Activated naive CD4-positive, alpha-beta T cell treated with anti-CD3 and anti-CD28 coated beads, Interleukin-2, amount 10 ng/mL, durations not matched to agents 7 days and 5 days (primary cell): ENCODE measurements at regions not wholly inside any gene's neighbourhood (a gene's known extent, or its start where the extent isn't known, plus 50 kb on each side); places are given as distances from the start of the nearest gene placed in this dataset.

Experiments used
- CTCF ChIA-PET: fragments of 350-600 bp; sonication (Branson Sonifier 250); formaldehyde crosslinking; loops from one replicate; lab custom pipeline; 2021; ENCODE audit warnings: antibody characterized with exemption; lab: Charles Lee
- DNase-seq: peaks from one replicate; pipeline ENCODE4 v3.0.0-alpha.2; 2020
- H3K27ac Mint-ChIP-seq: one replicate; pipeline ENCODE4 v1.8.0; 2021; ENCODE audit warnings: mild to moderate bottlenecking, moderate library complexity, mixed read lengths
- H3K27me3 Mint-ChIP-seq: one replicate; pipeline ENCODE4 v1.8.0; 2021; ENCODE audit warnings: mild to moderate bottlenecking, mixed read lengths
- H3K36me3 Mint-ChIP-seq: one replicate; pipeline ENCODE4 v1.8.0; 2021; ENCODE audit warnings: mixed read lengths
- H3K4me1 Mint-ChIP-seq: one replicate; pipeline ENCODE4 v1.8.0; 2021; ENCODE audit warnings: mixed read lengths
- H3K4me3 Mint-ChIP-seq: one replicate; pipeline ENCODE4 v1.8.0; 2021; ENCODE audit warnings: mild to moderate bottlenecking, moderate library complexity, mixed read lengths
- H3K9me3 Mint-ChIP-seq: one replicate; pipeline ENCODE4 v1.8.0; 2021; ENCODE audit warnings: mixed read lengths

- Mint-ChIP-seq H3K27me3 (no peaks in the 10 kb centered on the region), H3K4me3 (no peak overlapping the region), H3K36me3 (no peaks in the 10 kb centered on the region), H3K4me1 (no peaks in the 10 kb centered on the region), H3K9me3 (no peaks in the 10 kb centered on the region), H3K27ac (no peak overlapping the region)
- CTCF ChIA-PET, result no interaction called here
- no peak for DNase-seq
Measured at GRCh38 chr3:117486719-117487716, 777.4 kb downstream of the TUSC7 start.

GRCh38 chr3:117488983-117489382, 779.4 kb downstream of the TUSC7 start:
- Mint-ChIP-seq H3K4me1 (no peaks in the 10 kb centered on the region), H3K27me3 (no peaks in the 10 kb centered on the region), H3K27ac (no peak overlapping the region), H3K9me3 (no peaks in the 10 kb centered on the region), H3K4me3 (no peak overlapping the region), H3K36me3 (no peaks in the 10 kb centered on the region)
- CTCF ChIA-PET, result no interaction called here
- DNase-seq, result no peak

- Mint-ChIP-seq H3K4me1 (no peaks in the 10 kb centered on the region), H3K4me3 (no peak overlapping the region), H3K27ac (no peak overlapping the region), H3K27me3 (no peaks in the 10 kb centered on the region), H3K36me3 (no peaks in the 10 kb centered on the region), H3K9me3 (no peaks in the 10 kb centered on the region)
- CTCF ChIA-PET, result no interaction called here
- DNase-seq, result no peak
Measured at GRCh38 chr3:117489663-117490079, 780.1 kb downstream of the TUSC7 start.

GRCh38 chr3:117490716-117491115, 781.1 kb downstream of the TUSC7 start:
- DNase-seq, result no peak
- no peaks in the 10 kb centered on the region for H3K9me3 Mint-ChIP-seq
- H3K4me1 Mint-ChIP-seq, result no peaks in the 10 kb centered on the region

GRCh38 chr3:117495620-117496019, 786.0 kb downstream of the TUSC7 start:
- Mint-ChIP-seq H3K9me3 (no peaks in the 10 kb centered on the region), H3K36me3 (no peaks in the 10 kb centered on the region), H3K4me1 (no peaks in the 10 kb centered on the region), H3K27ac (no peak overlapping the region), H3K4me3 (no peak overlapping the region), H3K27me3 (no peaks in the 10 kb centered on the region)
- CTCF ChIA-PET, result no interaction called here
- no peak for DNase-seq

More at GRCh38 chr3:117490716-117491115, 781.1 kb downstream of the TUSC7 start:
- no peak overlapping the region for H3K4me3 Mint-ChIP-seq
- CTCF ChIA-PET, result no interaction called here
- no peaks in the 10 kb centered on the region for H3K27me3 Mint-ChIP-seq
- H3K36me3 Mint-ChIP-seq, result no peaks in the 10 kb centered on the region
- H3K27ac Mint-ChIP-seq, result no peak overlapping the region

GRCh38 chr3:117499189-117499870, 789.8 kb downstream of the TUSC7 start:
- no peak for DNase-seq
- no peak overlapping the region for H3K4me3 Mint-ChIP-seq

GRCh38 chr3:117507958-117508357, 798.4 kb downstream of the TUSC7 start:
- H3K36me3 Mint-ChIP-seq, result no peaks in the 10 kb centered on the region
- H3K4me1 Mint-ChIP-seq, result no peaks in the 10 kb centered on the region
- H3K9me3 Mint-ChIP-seq, result no peaks in the 10 kb centered on the region
- DNase-seq, result no peak
- CTCF ChIA-PET, result no interaction called here
- no peak overlapping the region for H3K27ac Mint-ChIP-seq
- H3K4me3 Mint-ChIP-seq, result no peak overlapping the region
- no peaks in the 10 kb centered on the region for H3K27me3 Mint-ChIP-seq

More at GRCh38 chr3:117499189-117499870, 789.8 kb downstream of the TUSC7 start:
- H3K4me1 Mint-ChIP-seq, result no peaks in the 10 kb centered on the region
- CTCF ChIA-PET, result no interaction called here
- no peaks in the 10 kb centered on the region for H3K36me3 Mint-ChIP-seq
- no peaks in the 10 kb centered on the region for H3K9me3 Mint-ChIP-seq
- H3K27ac Mint-ChIP-seq, result no peak overlapping the region
- no peaks in the 10 kb centered on the region for H3K27me3 Mint-ChIP-seq

GRCh38 chr3:117509858-117510257, 800.3 kb downstream of the TUSC7 start:
- H3K4me3 Mint-ChIP-seq, result no peak overlapping the region

GRCh38 chr3:117510396-117510795, 800.8 kb downstream of the TUSC7 start:
- no peak for DNase-seq
- H3K27ac Mint-ChIP-seq, result no peak overlapping the region
- H3K4me3 Mint-ChIP-seq, result no peak overlapping the region
- CTCF ChIA-PET, result no interaction called here
- no peaks in the 10 kb centered on the region for H3K4me1 Mint-ChIP-seq
- no peaks in the 10 kb centered on the region for H3K9me3 Mint-ChIP-seq
- no peaks in the 10 kb centered on the region for H3K27me3 Mint-ChIP-seq
- H3K36me3 Mint-ChIP-seq, result no peaks in the 10 kb centered on the region

More at GRCh38 chr3:117509858-117510257, 800.3 kb downstream of the TUSC7 start:
- CTCF ChIA-PET, result no interaction called here
- H3K9me3 Mint-ChIP-seq, result no peaks in the 10 kb centered on the region
- no peak for DNase-seq
- no peaks in the 10 kb centered on the region for H3K36me3 Mint-ChIP-seq
- no peak overlapping the region for H3K27ac Mint-ChIP-seq
- no peaks in the 10 kb centered on the region for H3K4me1 Mint-ChIP-seq
- no peaks in the 10 kb centered on the region for H3K27me3 Mint-ChIP-seq

GRCh38 chr3:117512975-117513374, 803.4 kb downstream of the TUSC7 start:
- Mint-ChIP-seq H3K36me3 (no peaks in the 10 kb centered on the region), H3K27ac (no peak overlapping the region), H3K4me3 (no peak overlapping the region), H3K9me3 (no peaks in the 10 kb centered on the region), H3K27me3 (no peaks in the 10 kb centered on the region), H3K4me1 (no peaks in the 10 kb centered on the region)
- CTCF ChIA-PET, result no interaction called here
- DNase-seq, result no peak

GRCh38 chr3:117515309-117515708, 805.7 kb downstream of the TUSC7 start:
- no peaks in the 10 kb centered on the region for H3K36me3 Mint-ChIP-seq
- H3K9me3 Mint-ChIP-seq, result no peaks in the 10 kb centered on the region
- H3K4me3 Mint-ChIP-seq, result no peak overlapping the region
- H3K4me1 Mint-ChIP-seq, result no peaks in the 10 kb centered on the region
- CTCF ChIA-PET, result no interaction called here
- no peaks in the 10 kb centered on the region for H3K27me3 Mint-ChIP-seq
- no peak overlapping the region for H3K27ac Mint-ChIP-seq
- DNase-seq, result no peak

- Mint-ChIP-seq H3K4me3 (no peak overlapping the region), H3K27me3 (no peaks in the 10 kb centered on the region), H3K9me3 (no peaks in the 10 kb centered on the region), H3K36me3 (no peaks in the 10 kb centered on the region), H3K27ac (no peak overlapping the region), H3K4me1 (no peaks in the 10 kb centered on the region)
- DNase-seq, result no peak
- CTCF ChIA-PET, result no interaction called here
Measured at GRCh38 chr3:117518364-117518763, 808.8 kb downstream of the TUSC7 start.

- H3K27me3 Mint-ChIP-seq, result no peaks in the 10 kb centered on the region
- no peak for DNase-seq
- H3K27ac Mint-ChIP-seq, result no peak overlapping the region
- no peak overlapping the region for H3K4me3 Mint-ChIP-seq
- no peaks in the 10 kb centered on the region for H3K36me3 Mint-ChIP-seq
- H3K9me3 Mint-ChIP-seq, result no peaks in the 10 kb centered on the region
- CTCF ChIA-PET, result no interaction called here
- H3K4me1 Mint-ChIP-seq, result no peaks in the 10 kb centered on the region
Measured at GRCh38 chr3:117519776-117520175, 810.2 kb downstream of the TUSC7 start.

GRCh38 chr3:117520582-117520981, 811.0 kb downstream of the TUSC7 start:
- no peak for DNase-seq
- no peaks in the 10 kb centered on the region for H3K36me3 Mint-ChIP-seq
- H3K4me1 Mint-ChIP-seq, result no peaks in the 10 kb centered on the region
- H3K9me3 Mint-ChIP-seq, result no peaks in the 10 kb centered on the region
- H3K4me3 Mint-ChIP-seq, result no peak overlapping the region
- no peak overlapping the region for H3K27ac Mint-ChIP-seq
- CTCF ChIA-PET, result no interaction called here
- H3K27me3 Mint-ChIP-seq, result no peaks in the 10 kb centered on the region

GRCh38 chr3:117523418-117523817, 813.8 kb downstream of the TUSC7 start:
- Mint-ChIP-seq H3K9me3 (no peaks in the 10 kb centered on the region), H3K27ac (no peak overlapping the region), H3K36me3 (no peaks in the 10 kb centered on the region), H3K27me3 (no peaks in the 10 kb centered on the region), H3K4me3 (no peak overlapping the region), H3K4me1 (no peaks in the 10 kb centered on the region)
- CTCF ChIA-PET, result no interaction called here
- no peak for DNase-seq
